ENCODE measurements at regions not wholly inside any gene's neighbourhood (a gene's known extent, or its start where the extent isn't known, plus 50 kb on each side); places are given as distances from the start of the nearest gene placed in this dataset.

DNA sequence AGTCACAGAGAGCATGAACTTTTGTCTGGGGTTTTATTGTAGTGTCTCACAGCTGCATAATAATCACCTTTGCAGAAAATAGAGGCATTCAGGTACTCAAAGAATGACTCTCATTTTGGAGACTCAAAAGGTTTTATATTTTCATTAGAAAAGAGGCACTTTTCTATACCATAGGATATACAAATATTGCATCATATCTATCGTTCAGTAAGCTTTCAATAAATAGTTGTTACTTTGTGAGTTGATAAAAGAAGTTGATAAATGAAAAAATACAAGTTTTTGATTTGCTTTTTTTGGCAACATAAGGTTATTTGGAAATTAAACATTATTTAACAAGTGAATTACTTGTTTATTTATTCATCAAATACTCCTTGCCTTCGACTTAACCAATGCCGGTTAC, 279.9 kb downstream of the ARL4A start:
- CTCF ChIA-PET, result no interaction called here
- dilution Hi-C loops (cut with MboI; ENCODE audit: extremely low pct_ligation_motif_present, low sequenced_read_pairs), result no loop called here

More for the DNA sequence above, 279.9 kb downstream of the ARL4A start:
- Histone ChIP-seq H3K4me3 (replicated peaks in 1 of 3; ENCODE audit: insufficient read depth in 1 of 3, low read depth in 1 of 3, low read length in 3 of 3) (no peak overlapping the region), H3K9me1 (replicated peaks; ENCODE audit: control insufficient read depth, extremely low read depth, insufficient read depth, low read length) (no peaks in the 10 kb centered on the region), H3K27me3 (ENCODE audit: control insufficient read depth in 2 of 2, insufficient read depth in 2 of 2, low read length in 2 of 2) (no peaks in the 10 kb centered on the region), H3K79me2 (ENCODE audit: control insufficient read depth, insufficient read depth, low read length) (no peaks in the 10 kb centered on the region), H3K36me3 (ENCODE audit: control insufficient read depth in 2 of 2, extremely low read depth in 1 of 2, insufficient read depth in 2 of 2, low read length in 2 of 2) (no peaks in the 10 kb centered on the region), H4K20me1 (replicated peaks; ENCODE audit: control insufficient read depth, extremely low read depth, insufficient read depth, low read length) (no peaks in the 10 kb centered on the region), H3K9me3 (replicated peaks; ENCODE audit: control insufficient read depth, insufficient read depth, low read length) (no peaks in the 10 kb centered on the region), H3K9ac (replicated peaks; ENCODE audit: extremely low read depth, insufficient read depth, low read length) (no peak overlapping the region), H3K4me1 (ENCODE audit: control insufficient read depth, extremely low read depth, insufficient read depth, low read length) (no peaks in the 10 kb centered on the region), H3K4me2 (ENCODE audit: insufficient read depth, low read length) (no peak overlapping the region), H3K27ac (ENCODE audit: insufficient read depth, low read depth, low read length) (no peak overlapping the region), H2AFZ (ENCODE audit: low read depth, low read length) (no peak overlapping the region)
- POLR2A ChIA-PET, result no interaction called here
- BruUV-seq (replicated peaks), result no TSS peak
- TF ChIP-seq POLR2A (IDR thresholded peaks at IDR 0.05; ENCODE audit: low read depth, low read length) (no peak), GATA2 (IDR thresholded peaks at IDR 0.05; ENCODE audit: insufficient read depth, insufficient read length, low read depth, low read length) (no peak), MYC (IDR thresholded peaks at IDR 0.05; ENCODE audit: low read depth, low read length) (no peak), EZH2 (IDR thresholded peaks at IDR 0.05; ENCODE audit: borderline replicate concordance, low read depth, low read length, severe bottlenecking) (no peak), POLR2AphosphoS5 (IDR thresholded peaks at IDR 0.05; ENCODE audit: insufficient read depth, low read depth, low read length) (no peak), JUN (IDR thresholded peaks at IDR 0.05; ENCODE audit: borderline replicate concordance, insufficient read depth, insufficient read length, low read depth) (no peak), FOS (IDR thresholded peaks at IDR 0.05; ENCODE audit: borderline replicate concordance, insufficient read depth, low read length) (no peak)
- TF ChIP-seq, protein P1, sequence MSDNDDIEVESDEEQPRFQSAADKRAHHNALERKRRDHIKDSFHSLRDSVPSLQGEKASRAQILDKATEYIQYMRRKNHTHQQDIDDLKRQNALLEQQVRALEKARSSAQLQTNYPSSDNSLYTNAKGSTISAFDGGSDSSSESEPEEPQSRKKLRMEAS (IDR thresholded peaks at IDR 0.05; ENCODE audit: insufficient read depth, insufficient read length), result no peak
- TF ChIP-seq, protein P2, sequence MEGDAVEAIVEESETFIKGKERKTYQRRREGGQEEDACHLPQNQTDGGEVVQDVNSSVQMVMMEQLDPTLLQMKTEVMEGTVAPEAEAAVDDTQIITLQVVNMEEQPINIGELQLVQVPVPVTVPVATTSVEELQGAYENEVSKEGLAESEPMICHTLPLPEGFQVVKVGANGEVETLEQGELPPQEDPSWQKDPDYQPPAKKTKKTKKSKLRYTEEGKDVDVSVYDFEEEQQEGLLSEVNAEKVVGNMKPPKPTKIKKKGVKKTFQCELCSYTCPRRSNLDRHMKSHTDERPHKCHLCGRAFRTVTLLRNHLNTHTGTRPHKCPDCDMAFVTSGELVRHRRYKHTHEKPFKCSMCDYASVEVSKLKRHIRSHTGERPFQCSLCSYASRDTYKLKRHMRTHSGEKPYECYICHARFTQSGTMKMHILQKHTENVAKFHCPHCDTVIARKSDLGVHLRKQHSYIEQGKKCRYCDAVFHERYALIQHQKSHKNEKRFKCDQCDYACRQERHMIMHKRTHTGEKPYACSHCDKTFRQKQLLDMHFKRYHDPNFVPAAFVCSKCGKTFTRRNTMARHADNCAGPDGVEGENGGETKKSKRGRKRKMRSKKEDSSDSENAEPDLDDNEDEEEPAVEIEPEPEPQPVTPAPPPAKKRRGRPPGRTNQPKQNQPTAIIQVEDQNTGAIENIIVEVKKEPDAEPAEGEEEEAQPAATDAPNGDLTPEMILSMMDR (IDR thresholded peaks at IDR 0.05; ENCODE audit: extremely low read depth in 1 of 2, insufficient read depth in 1 of 2, low read depth in 1 of 2, low read length in 2 of 2), result no peak
- DNase-seq (ENCODE audit: low read depth, low spot score), result no peak
- intact Hi-C loops (cut with micrococcal nuclease), result no loop called here
- no peak for FAIRE-seq

Measured in endothelial cell of umbilical vein (primary cell).